ENCODE measurements at regions not wholly inside any gene's neighbourhood (a gene's known extent, or its start where the extent isn't known, plus 50 kb on each side); places are given as distances from the start of the nearest gene placed in this dataset.

DNA sequence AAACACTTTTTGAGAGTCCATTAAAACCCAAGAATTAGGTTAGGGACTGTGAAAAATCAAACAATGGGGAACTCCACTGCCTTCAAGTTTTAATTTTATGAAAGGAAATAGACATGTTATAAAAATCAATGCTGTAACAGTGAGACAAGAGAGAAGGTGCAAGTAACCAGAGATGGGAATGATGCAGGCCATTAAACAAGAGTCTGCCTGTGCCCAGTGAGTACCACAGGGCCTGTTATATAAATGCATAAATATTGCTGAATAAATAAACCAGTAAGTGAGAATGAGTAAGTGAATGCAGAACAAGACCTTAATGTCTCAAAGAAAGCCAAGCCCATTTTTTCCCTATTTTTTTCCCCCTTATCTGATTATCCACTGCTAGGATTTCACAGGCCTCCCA is 53.3 kb upstream of the BMP2K start:
- Mint-ChIP-seq H3K27ac (peak overlapping the region in 3 of 8 donors; percentile 55 to 83 (median 57)), H3K27me3 (no peaks in the 10 kb centered on the region)
- H3K27ac ChIP-seq (ENCODE audit: low read depth, low read length), result no peak overlapping the region

More for the DNA sequence above, 53.3 kb upstream of the BMP2K start:
- H3K4me1 Mint-ChIP-seq, result peaks cover 16 to 23% (median 21%) of the 10 kb centered on the region in 3 donors
- H3K9me3 Mint-ChIP-seq, result no peaks in the 10 kb centered on the region
- Histone ChIP-seq H3K27me3 (ENCODE audit: insufficient read depth, low read length, poor library complexity, severe bottlenecking) (no peaks in the 10 kb centered on the region), H3K9me3 (ENCODE audit: low read length) (no peaks in the 10 kb centered on the region), H3K4me3 (ENCODE audit: low read length) (no peak overlapping the region), H3K36me3 (ENCODE audit: insufficient read depth, low read length) (no peaks in the 10 kb centered on the region), H3K4me1 (ENCODE audit: insufficient read depth, low read length) (peaks cover 9% of the 10 kb centered on the region)
- H3K4me3 Mint-ChIP-seq, result no peak overlapping the region
- DNase-seq, result no peak
- ChIA-PET CTCF (no interaction called here), POLR2A (no interaction called here)
- no peaks in the 10 kb centered on the region for H3K36me3 Mint-ChIP-seq

Data from CD8-positive, alpha-beta memory T cell (primary cell).